ENCODE measurements at regions not wholly inside any gene's neighbourhood (a gene's known extent, or its start where the extent isn't known, plus 50 kb on each side); places are given as distances from the start of the nearest gene placed in this dataset.

GRCh38 chr22:49551446-49551845 is 276.2 kb downstream of the BRD1 start:
- FAIRE-seq, result no peak

GRCh38 chr22:49550766-49551362 is 276.8 kb downstream of the BRD1 start:
- FAIRE-seq, result no peak
- DNase-seq (ENCODE audit: low spot score), result no peak

More at GRCh38 chr22:49551446-49551845, 276.2 kb downstream of the BRD1 start:
- DNase-seq (ENCODE audit: low spot score), result no peak

GRCh38 chr22:49550141-49550430 is 277.6 kb downstream of the BRD1 start:
- DNase-seq (ENCODE audit: low spot score), result no peak
- FAIRE-seq, result no peak

- FAIRE-seq (no peak), DNase-seq (ENCODE audit: low spot score) (no peak)
Observed at GRCh38 chr22:49549256-49550140, 278.2 kb downstream of the BRD1 start.

- DNase-seq (ENCODE audit: low spot score) (no peak), FAIRE-seq (no peak)
Observed at GRCh38 chr22:49548356-49549202, 279.1 kb downstream of the BRD1 start.

GRCh38 chr22:49547751-49548239 is 279.9 kb downstream of the BRD1 start:
- DNase-seq (ENCODE audit: low spot score) (no peak), FAIRE-seq (no peak)

- FAIRE-seq (no peak), DNase-seq (ENCODE audit: low spot score) (no peak)
Observed at GRCh38 chr22:49546811-49547585, 280.7 kb downstream of the BRD1 start.

GRCh38 chr22:49545606-49546005 is 282.1 kb downstream of the BRD1 start:
- FAIRE-seq (no peak), DNase-seq (ENCODE audit: low spot score) (no peak)

GRCh38 chr22:49544286-49544685 is 283.4 kb downstream of the BRD1 start:
- DNase-seq (ENCODE audit: low spot score) (no peak), FAIRE-seq (no peak)

- DNase-seq (ENCODE audit: low spot score), result no peak
- FAIRE-seq, result no peak
Observed at GRCh38 chr22:49543876-49544275, 283.8 kb downstream of the BRD1 start.

GRCh38 chr22:49541693-49542230 is 285.9 kb downstream of the BRD1 start:
- FAIRE-seq, result no peak
- no peak for DNase-seq (ENCODE audit: low spot score)

- DNase-seq (ENCODE audit: low spot score) (no peak), FAIRE-seq (no peak)
Observed at GRCh38 chr22:49540913-49541692, 286.6 kb downstream of the BRD1 start.

GRCh38 chr22:49540084-49540912 is 287.4 kb downstream of the BRD1 start:
- no peak for FAIRE-seq
- no peak for DNase-seq (ENCODE audit: low spot score)

GRCh38 chr22:49538006-49538405 is 289.7 kb downstream of the BRD1 start:
- DNase-seq (ENCODE audit: low spot score), result no peak
- FAIRE-seq, result no peak

- DNase-seq (ENCODE audit: low spot score), result no peak
- no peak for FAIRE-seq
Observed at GRCh38 chr22:49536571-49537131, 291.0 kb downstream of the BRD1 start.

- FAIRE-seq (no peak), DNase-seq (ENCODE audit: low spot score) (no peak)
Observed at GRCh38 chr22:49535527-49536125, 292.0 kb downstream of the BRD1 start.

- DNase-seq (ENCODE audit: low spot score) (no peak), FAIRE-seq (no peak)
Observed at GRCh38 chr22:49535126-49535525, 292.5 kb downstream of the BRD1 start.

- FAIRE-seq (no peak), DNase-seq (ENCODE audit: low spot score) (no peak)
Observed at GRCh38 chr22:49534386-49534785, 293.3 kb downstream of the BRD1 start.

GRCh38 chr22:49533886-49534285 is 293.8 kb downstream of the BRD1 start:
- FAIRE-seq, result no peak
- DNase-seq (ENCODE audit: low spot score), result no peak

Measured in RCC 7860 (cell line).